Epithelial cell of proximal tubule (primary cell): ENCODE measurements at regions not wholly inside any gene's neighbourhood (a gene's known extent, or its start where the extent isn't known, plus 50 kb on each side); places are given as distances from the start of the nearest gene placed in this dataset.

Source experiments
- DNase-seq: peaks from one replicate; pipeline ENCODE4 v3.0.0-alpha.2; 2011; ENCODE audit warnings: low read depth
- H3K4me3 ChIP-seq: 2 replicates; pipeline ENCODE4 v1.5.1; 2011; ENCODE audit warnings: low read depth, mild to moderate bottlenecking, low read length
- CTCF ChIP-seq: conservative IDR thresholded peaks from 2 replicates; pipeline ENCODE4 v1.5.1; 2012; ENCODE audit warnings: low read depth, mild to moderate bottlenecking, low read length

GRCh38 chr16:59404509-59404908 is 670.4 kb upstream of the GOT2 start:
- no peak for DNase-seq
- no peak for TF ChIP-seq CTCF
- no peak overlapping the region for H3K4me3 ChIP-seq

DNA sequence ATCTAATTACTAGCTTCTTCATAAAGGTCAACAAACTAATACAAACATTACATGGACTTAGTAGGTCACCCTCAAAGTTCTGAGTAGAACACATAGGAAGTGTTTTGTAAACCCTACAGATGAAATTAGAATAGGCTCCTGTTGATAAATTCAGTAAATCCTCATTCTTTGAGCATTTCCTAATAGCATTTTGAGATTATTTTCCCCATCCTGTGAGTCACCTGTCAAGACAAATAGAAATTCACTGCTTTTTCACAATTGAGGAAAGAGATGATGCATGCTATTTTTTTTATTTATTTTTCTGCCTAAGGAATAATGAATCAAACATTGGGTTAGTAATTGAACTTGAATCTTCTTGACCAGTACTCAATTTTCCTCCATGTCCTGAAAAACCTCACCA is 666.7 kb upstream of the GOT2 start:
- TF ChIP-seq CTCF: no peak
- DNase-seq: no peak
- no peak overlapping the region for H3K4me3 ChIP-seq

GRCh38 chr16:59397638-59398037 is 663.5 kb upstream of the GOT2 start:
- no peak for DNase-seq
- no peak for TF ChIP-seq CTCF
- H3K4me3 ChIP-seq: no peak overlapping the region

GRCh38 chr16:59394526-59394925 is 660.4 kb upstream of the GOT2 start:
- TF ChIP-seq CTCF: no peak
- DNase-seq: no peak
- H3K4me3 ChIP-seq: no peak overlapping the region

GRCh38 chr16:59392911-59393310 is 658.8 kb upstream of the GOT2 start:
- H3K4me3 ChIP-seq: no peak overlapping the region
- DNase-seq: no peak
- TF ChIP-seq CTCF: no peak

- TF ChIP-seq CTCF: no peak
- H3K4me3 ChIP-seq: no peak overlapping the region
- DNase-seq: no peak
Measured at GRCh38 chr16:59391617-59392364, 657.7 kb upstream of the GOT2 start.

DNA sequence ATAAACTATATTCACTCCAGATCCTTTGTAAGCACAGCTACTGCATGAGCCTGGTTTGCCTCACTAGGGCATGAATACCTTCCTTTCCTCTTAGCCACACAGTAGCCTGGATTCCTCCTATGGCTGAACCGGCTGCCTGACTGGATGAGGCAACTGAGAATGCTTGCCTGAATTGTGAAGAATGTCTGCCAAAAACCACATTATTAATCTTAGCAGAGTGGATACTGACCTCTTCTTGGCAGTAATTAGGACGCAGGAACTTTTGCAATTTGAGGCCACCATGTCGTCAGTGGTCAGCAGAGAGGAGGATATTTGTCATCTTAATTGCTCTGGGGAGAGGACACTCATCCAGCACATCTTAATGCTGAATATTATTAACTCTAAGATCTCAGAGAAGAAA is 651.8 kb upstream of the GOT2 start:
- H3K4me3 ChIP-seq: no peak overlapping the region
- no peak for TF ChIP-seq CTCF
- no peak for DNase-seq
